MCF 10A (cell line): ENCODE measurements at regions not wholly inside any gene's neighbourhood (a gene's known extent, or its start where the extent isn't known, plus 50 kb on each side); places are given as distances from the start of the nearest gene placed in this dataset.
"Not testable (repeated sequence)": the region's sequence is repeated elsewhere in the genome, so short reads cannot be mapped to it uniquely, and the experiment has no call there.

Source experiments
- BruUV-seq: library from RNA; stranded (reverse); fragments of 400-500 nt; replicated peaks from 2 replicates; lab custom pipeline; 2021; lab: Mats Ljungman, UMichigan
- CTCF ChIA-PET: fragments of 300-600 bp; sonication (Branson Sonifier 250); formaldehyde crosslinking; extraction: SDS; loops from one replicate; lab custom pipeline; 2021; ENCODE audit warnings: antibody characterized with exemption, inconsistent platforms; lab: Yijun Ruan, JAX
- POLR2A ChIA-PET: fragments of 300-600, 350-650 bp; sonication (Branson Sonifier 250); formaldehyde crosslinking; extraction: SDS; loops from one replicate; lab custom pipeline; 2020; ENCODE audit warnings: antibody characterized with exemption, inconsistent platforms; lab: Yijun Ruan, JAX
- DNase-seq: peaks from one replicate; pipeline ENCODE4 v3.0.0-alpha.2; 2018; ENCODE audit not compliant: unreplicated experiment
- H3K27ac Mint-ChIP-seq: one replicate; pipeline ENCODE4 v1.8.0; 2022; ENCODE audit warnings: mild to moderate bottlenecking, low read depth, mixed read lengths; ENCODE audit not compliant: unreplicated experiment
- H3K27me3 Mint-ChIP-seq: one replicate; pipeline ENCODE4 v1.8.0; 2022; ENCODE audit warnings: mixed read lengths; ENCODE audit not compliant: insufficient read depth, unreplicated experiment
- H3K36me3 Mint-ChIP-seq: one replicate; pipeline ENCODE4 v1.8.0; 2022; ENCODE audit warnings: mild to moderate bottlenecking, moderate library complexity, mixed read lengths; ENCODE audit not compliant: insufficient read depth, unreplicated experiment
- H3K4me1 Mint-ChIP-seq: one replicate; pipeline ENCODE4 v1.8.0; 2022; ENCODE audit warnings: mixed read lengths; ENCODE audit not compliant: insufficient read depth, unreplicated experiment
- H3K4me3 Mint-ChIP-seq: one replicate; pipeline ENCODE4 v1.8.0; 2022; ENCODE audit warnings: mild to moderate bottlenecking, moderate library complexity, mixed read lengths; ENCODE audit not compliant: unreplicated experiment
- H3K9me3 Mint-ChIP-seq: one replicate; pipeline ENCODE4 v1.8.0; 2022; ENCODE audit warnings: mixed read lengths; ENCODE audit not compliant: unreplicated experiment
- CTCF ChIP-seq: fragments of 200-600 bp; IDR thresholded peaks from one replicate; pipeline ENCODE4 v1.8.0; 2022; ENCODE audit warnings: antibody characterized with exemption, mild to moderate bottlenecking; ENCODE audit not compliant: unreplicated experiment
- intact Hi-C: fragments of 100-400 bp; cut with micrococcal nuclease; formaldehyde crosslinking; loops from 2 replicates; pipeline ENCODE4 v1.14.1; 2022

DNA sequence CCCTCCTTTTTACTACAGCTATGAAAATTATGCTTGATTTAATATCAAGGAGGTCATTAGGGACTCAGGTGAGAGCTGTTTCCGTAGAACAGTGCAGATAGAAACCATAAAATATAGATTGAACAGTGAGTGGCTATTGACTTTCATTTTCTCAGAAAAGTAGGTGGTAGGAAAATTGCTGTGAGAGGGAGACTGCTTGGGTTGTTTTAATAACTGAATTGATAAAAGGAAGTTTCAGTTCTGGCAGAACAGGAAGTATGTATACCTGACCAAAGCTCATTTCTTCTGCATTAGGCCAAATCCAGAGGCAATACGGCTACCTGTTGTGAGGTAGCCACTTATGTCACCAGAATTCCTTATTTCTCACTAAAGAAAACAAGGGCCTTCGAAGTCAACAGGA is 761.7 kb upstream of the ARRDC3 start:
- ChIA-PET CTCF (no interaction called here), POLR2A (no interaction called here)
- no peak for DNase-seq
- BruUV-seq = no TSS peak
- no peaks in the 10 kb centered on the region for H3K4me1 Mint-ChIP-seq
- intact Hi-C loops = no loop called here
- no peaks in the 10 kb centered on the region for H3K36me3 Mint-ChIP-seq
- no peak for TF ChIP-seq CTCF
- H3K9me3 Mint-ChIP-seq = no peaks in the 10 kb centered on the region
- H3K4me3 Mint-ChIP-seq = no peak overlapping the region
- no peak overlapping the region for H3K27ac Mint-ChIP-seq
- H3K27me3 Mint-ChIP-seq = peaks cover 36% of the 10 kb centered on the region

DNA sequence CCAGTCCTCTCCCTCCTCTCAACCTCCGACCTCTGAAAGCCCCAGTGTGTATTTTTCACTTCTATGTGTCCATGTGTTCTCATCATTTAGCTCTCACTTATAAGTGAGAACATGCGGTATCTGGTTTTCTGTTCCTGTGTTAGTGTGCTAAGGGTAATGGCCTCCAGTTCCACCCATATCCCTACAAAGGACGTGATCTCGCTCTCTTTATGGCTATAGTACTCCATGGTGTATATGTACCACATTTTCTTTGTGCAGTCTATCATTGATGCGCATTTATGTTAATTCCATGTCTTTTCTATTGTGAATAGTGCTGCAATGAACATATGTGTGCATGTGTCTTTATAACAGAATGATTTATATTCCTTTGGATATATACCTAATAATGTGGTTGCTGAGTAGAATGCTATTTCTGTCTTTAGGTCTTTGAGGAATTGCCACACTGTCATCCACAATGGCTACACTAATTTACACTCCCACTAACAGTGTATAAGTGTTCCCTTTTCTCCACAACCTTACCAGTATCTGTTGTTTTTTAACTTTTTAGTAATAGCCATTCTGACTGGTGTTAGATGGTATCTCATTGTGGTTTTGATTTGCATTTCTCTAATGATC is 749.3 kb upstream of the ARRDC3 start:
- CTCF ChIA-PET, intact Hi-C loops, H3K9me3 Mint-ChIP-seq, POLR2A ChIA-PET, H3K27ac Mint-ChIP-seq, H3K4me3 Mint-ChIP-seq, BruUV-seq, H3K36me3 Mint-ChIP-seq, H3K4me1 Mint-ChIP-seq, DNase-seq: not testable (repeated sequence)
- peaks cover 45% of the 10 kb centered on the region for H3K27me3 Mint-ChIP-seq

GRCh38 chr5:92126182-92126581 is 743.1 kb upstream of the ARRDC3 start:
- no TSS peak for BruUV-seq
- no peak for DNase-seq
- Mint-ChIP-seq H3K36me3 (no peaks in the 10 kb centered on the region), H3K27me3 (peaks cover 53% of the 10 kb centered on the region), H3K4me3 (no peak overlapping the region), H3K9me3 (no peaks in the 10 kb centered on the region), H3K27ac (no peak overlapping the region), H3K4me1 (no peaks in the 10 kb centered on the region)
- CTCF ChIA-PET = interaction anchor here (1.2 kb wide), 1 partner anchor 194 kb away, joined by 4 read pairs; no protein-coding TSS in a partner anchor
- POLR2A ChIA-PET = interaction anchor here (1.5 kb wide), 1 partner anchor 13 kb away, joined by 3 read pairs; no protein-coding TSS in a partner anchor
- intact Hi-C loops = no loop called here
- no peak for TF ChIP-seq CTCF

DNA sequence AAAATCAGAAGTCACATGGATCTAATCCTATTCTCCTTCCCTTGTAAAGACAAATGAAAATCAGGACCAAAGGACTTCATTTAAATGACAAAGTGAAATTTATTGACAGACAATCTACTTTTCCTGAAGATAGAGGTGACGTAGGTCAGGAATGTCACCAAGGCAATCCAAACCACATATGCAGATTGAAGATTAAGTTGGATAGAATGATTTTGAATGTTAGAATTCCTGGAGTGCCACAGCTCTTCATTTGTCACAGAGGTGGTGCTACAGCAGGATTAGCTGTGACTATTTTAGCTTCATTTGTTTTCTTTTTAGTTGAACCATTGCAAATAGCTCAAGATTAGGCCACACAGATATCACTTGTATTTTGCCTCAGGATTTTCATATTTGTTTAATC is 736.0 kb upstream of the ARRDC3 start:
- CTCF ChIA-PET = interaction anchor here (0.6 kb wide), 1 partner anchor 22 kb away, joined by 3 read pairs; no protein-coding TSS in a partner anchor
- no peak for TF ChIP-seq CTCF
- Mint-ChIP-seq H3K27me3 (peaks cover 55% of the 10 kb centered on the region), H3K9me3 (no peaks in the 10 kb centered on the region), H3K36me3 (no peaks in the 10 kb centered on the region), H3K4me3 (no peak overlapping the region), H3K4me1 (no peaks in the 10 kb centered on the region), H3K27ac (no peak overlapping the region)
- POLR2A ChIA-PET = no interaction called here
- BruUV-seq = no TSS peak
- intact Hi-C loops = no loop called here
- DNase-seq = no peak
